Endothelial cell of umbilical vein (primary cell): ENCODE measurements at regions not wholly inside any gene's neighbourhood (a gene's known extent, or its start where the extent isn't known, plus 50 kb on each side); places are given as distances from the start of the nearest gene placed in this dataset.

Source experiments
- BruUV-seq: library from RNA; stranded (reverse); fragments of 400-500 nt; replicated peaks from 2 replicates; lab custom pipeline; 2021; lab: Mats Ljungman, UMichigan
- CTCF ChIA-PET: fragments of 300-600, 350-600 bp; sonication (Branson Sonifier 250); formaldehyde crosslinking; loops from one replicate; lab custom pipeline; 2021; ENCODE audit warnings: antibody characterized with exemption, inconsistent platforms; lab: Charles Lee
- POLR2A ChIA-PET: fragments of 300-600, 350-600 bp; sonication (Branson Sonifier 250); formaldehyde crosslinking; loops from one replicate; lab custom pipeline; 2021; ENCODE audit warnings: antibody characterized with exemption, inconsistent platforms; lab: Charles Lee
- DNase-seq: peaks from one replicate; pipeline ENCODE4 v3.0.0-alpha.2; 2011; ENCODE audit warnings: low read depth, low spot score
- FAIRE-seq: peaks from 2 replicates; lab custom pipeline; 2011; peaks lifted over from hg19 to GRCh38; lab: Jason Lieb, UNC
- H2AFZ ChIP-seq: 2 replicates; pipeline ENCODE4 v1.6.0; 2012; ENCODE audit warnings: low read depth, low read length, control low read depth, inconsistent platforms
- H3K27ac ChIP-seq: 2 replicates; pipeline ENCODE4 v1.5.1; 2011; ENCODE audit warnings: low read depth, mild to moderate bottlenecking, control low read depth, low read length, moderate library complexity; ENCODE audit not compliant: insufficient read depth
- H3K27me3 ChIP-seq, 2 experiments: 2 replicates each; pipeline versions ENCODE4 v1.6.0 to v1.6.1; 2011; ENCODE audit warnings: low read length in 2 of 2, mixed read lengths in 1 of 2; ENCODE audit not compliant: control insufficient read depth in 2 of 2, insufficient read depth in 2 of 2
- H3K36me3 ChIP-seq, 2 experiments: 2 replicates in 1 of 2; 3 replicates in 1 of 2; pipeline ENCODE4 v1.5.1; 2011; ENCODE audit warnings: low read length in 2 of 2, mild to moderate bottlenecking in 1 of 2, moderate library complexity in 1 of 2; ENCODE audit not compliant: control insufficient read depth in 2 of 2, insufficient read depth in 2 of 2; ENCODE audit errors: extremely low read depth in 1 of 2
- H3K4me1 ChIP-seq: 3 replicates; pipeline ENCODE4 v1.5.1; 2011; ENCODE audit warnings: mild to moderate bottlenecking, low read length; ENCODE audit not compliant: control insufficient read depth, insufficient read depth; ENCODE audit errors: extremely low read depth
- H3K4me2 ChIP-seq: 2 replicates; pipeline ENCODE4 v1.6.1; 2011; ENCODE audit warnings: low read length, control low read depth, mixed read lengths; ENCODE audit not compliant: insufficient read depth
- H3K4me3 ChIP-seq, 3 experiments: fragments of 200-600 bp in 1 of 3; sonication (generic), shearing (Covaris generic) in 1 of 3; replicated peaks in 1 of 3; 2 replicates each; pipeline ENCODE4 v1.5.1; 2011 to 2016; ENCODE audit warnings: control low read depth in 3 of 3, low read length in 3 of 3, mild to moderate bottlenecking in 2 of 3, inconsistent platforms in 1 of 3, low read depth in 1 of 3, moderate library complexity in 1 of 3; ENCODE audit not compliant: insufficient read depth in 1 of 3
- H3K79me2 ChIP-seq: 2 replicates; pipeline ENCODE4 v1.6.0; 2012; ENCODE audit warnings: low read length, inconsistent platforms; ENCODE audit not compliant: control insufficient read depth, insufficient read depth
- H3K9ac ChIP-seq: replicated peaks from 2 replicates; pipeline ENCODE3; 2011; ENCODE audit warnings: low read length, control low read depth; ENCODE audit not compliant: insufficient read depth; ENCODE audit errors: extremely low read depth
- H3K9me1 ChIP-seq: replicated peaks from 3 replicates; pipeline ENCODE4 v1.6.0; 2011; ENCODE audit warnings: mild to moderate bottlenecking, low read length; ENCODE audit not compliant: control insufficient read depth, insufficient read depth; ENCODE audit errors: extremely low read depth
- H3K9me3 ChIP-seq: replicated peaks from 2 replicates; pipeline ENCODE4 v1.5.1; 2012; ENCODE audit warnings: low read length, inconsistent platforms; ENCODE audit not compliant: control insufficient read depth, insufficient read depth
- H4K20me1 ChIP-seq: replicated peaks from 2 replicates; pipeline ENCODE3; 2011; ENCODE audit warnings: mild to moderate bottlenecking, low read length; ENCODE audit not compliant: control insufficient read depth, insufficient read depth; ENCODE audit errors: extremely low read depth
- CTCF ChIP-seq, 2 donors: IDR thresholded peaks; 1 replicate in 1 of 2; 2 replicates in 1 of 2; pipeline ENCODE4 v1.5.1; 2011; ENCODE audit warnings: low read length in 2 of 2, mild to moderate bottlenecking in 2 of 2, moderate library complexity in 2 of 2, control low read depth in 1 of 2, inconsistent platforms in 1 of 2, low read depth in 1 of 2; ENCODE audit not compliant: insufficient read depth in 1 of 2; ENCODE audit errors: extremely low read depth in 1 of 2
- EZH2 ChIP-seq: IDR thresholded peaks from 2 replicates; pipeline ENCODE4 v1.6.1; 2012; ENCODE audit warnings: borderline replicate concordance, low read depth, mild to moderate bottlenecking, moderate library complexity, low read length, inconsistent platforms; ENCODE audit not compliant: severe bottlenecking
- FOS ChIP-seq: IDR thresholded peaks from 2 replicates; pipeline ENCODE4 v1.6.1; 2011; ENCODE audit warnings: mild to moderate bottlenecking, low read length, moderate library complexity, borderline replicate concordance; ENCODE audit not compliant: insufficient read depth
- GATA2 ChIP-seq: IDR thresholded peaks from 2 replicates; pipeline ENCODE4 v1.7.0; 2011; ENCODE audit warnings: low read depth, mild to moderate bottlenecking, moderate library complexity, mixed read lengths, low read length; ENCODE audit not compliant: insufficient read length, insufficient read depth
- JUN ChIP-seq: IDR thresholded peaks from 2 replicates; pipeline ENCODE4 v1.6.1; 2011; ENCODE audit warnings: borderline replicate concordance, low read depth; ENCODE audit not compliant: insufficient read length, insufficient read depth
- MAX ChIP-seq: IDR thresholded peaks from 2 replicates; pipeline ENCODE4 v1.6.1; 2011; ENCODE audit not compliant: insufficient read depth, insufficient read length
- MYC ChIP-seq: IDR thresholded peaks from one replicate; pipeline ENCODE4 v1.6.1; 2011; ENCODE audit warnings: mild to moderate bottlenecking, low read depth, low read length
- POLR2A ChIP-seq: IDR thresholded peaks from 2 replicates; pipeline ENCODE4 v1.6.1; 2012; ENCODE audit warnings: low read depth, mild to moderate bottlenecking, control low read depth, low read length
- POLR2AphosphoS5 ChIP-seq: IDR thresholded peaks from 2 replicates; pipeline ENCODE4 v1.6.1; 2012; ENCODE audit warnings: low read depth, mild to moderate bottlenecking, control low read depth, low read length, moderate library complexity; ENCODE audit not compliant: insufficient read depth
- dilution Hi-C: fragments of 300-500 bp; cut with MboI; formaldehyde crosslinking; loops from one replicate; pipeline ENCODE4 v1.15.0; 2019; ENCODE audit warnings: low sequenced_read_pairs; ENCODE audit not compliant: extremely low pct_ligation_motif_present
- intact Hi-C: fragments of 100-400 bp; cut with micrococcal nuclease; formaldehyde crosslinking; loops from one replicate; pipeline ENCODE4 v1.10.0; 2022

- no peak for FAIRE-seq
- DNase-seq: no peak
- Histone ChIP-seq H3K79me2 (no peaks in the 10 kb centered on the region), H3K9me1 (no peaks in the 10 kb centered on the region), H3K9me3 (no peaks in the 10 kb centered on the region), H3K9ac (no peak overlapping the region), H3K4me2 (no peak overlapping the region), H3K4me1 (no peaks in the 10 kb centered on the region), H3K27me3 (no peaks in the 10 kb centered on the region), H3K27ac (no peak overlapping the region), H3K36me3 (no peaks in the 10 kb centered on the region), H2AFZ (no peak overlapping the region), H3K4me3 (no peak overlapping the region), H4K20me1 (no peaks in the 10 kb centered on the region)
- intact Hi-C loops: no loop called here
- no peak for TF ChIP-seq EZH2
- no peak for TF ChIP-seq CTCF (IDR thresholded peaks at IDR 0.05; ENCODE audit: extremely low read depth in 1 of 2, insufficient read depth in 1 of 2, low read depth in 1 of 2, low read length in 2 of 2)
- TF ChIP-seq JUN: no peak
- TF ChIP-seq FOS: no peak
- TF ChIP-seq POLR2AphosphoS5: no peak
- TF ChIP-seq MAX: no peak
- TF ChIP-seq MYC: no peak
- TF ChIP-seq GATA2: no peak
- no peak for TF ChIP-seq POLR2A
- CTCF ChIA-PET: no interaction called here
- dilution Hi-C loops: no loop called here
- no TSS peak for BruUV-seq
- POLR2A ChIA-PET: no interaction called here
Measured at GRCh38 chr9:115879451-115879850, 274.1 kb upstream of the PAPPA start.
